ENCODE measurements at regions not wholly inside any gene's neighbourhood (a gene's known extent, or its start where the extent isn't known, plus 50 kb on each side); places are given as distances from the start of the nearest gene placed in this dataset.

DNA sequence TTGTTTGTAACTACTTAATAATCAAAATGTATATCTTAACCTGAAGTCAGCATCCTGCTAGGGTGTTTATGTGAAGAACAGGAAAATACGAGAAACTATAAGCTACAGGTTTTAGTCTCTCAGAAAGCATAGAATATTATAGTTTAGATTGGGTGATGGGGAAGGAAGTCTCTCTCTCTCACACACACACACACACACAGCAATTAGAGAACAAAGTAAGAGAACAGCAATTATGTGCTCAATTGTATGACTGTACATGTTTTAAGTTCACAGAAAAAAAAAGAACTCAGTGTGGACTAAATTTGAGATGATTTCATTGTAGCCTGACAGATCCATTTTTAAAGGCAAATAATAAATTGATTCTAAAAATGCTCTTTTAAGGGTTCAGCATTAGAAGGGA, 94.3 kb upstream of the ZNF516 start:
- TF ChIP-seq EZH2 (IDR thresholded peaks at IDR 0.05; ENCODE audit: insufficient read depth, poor library complexity, severe bottlenecking) (no peak), EZH2phosphoT487 (IDR thresholded peaks at IDR 0.05; ENCODE audit: insufficient read depth, low read depth) (no peak)
